Large intestine (tissue), 3 donors: ENCODE measurements at regions not wholly inside any gene's neighbourhood (a gene's known extent, or its start where the extent isn't known, plus 50 kb on each side); places are given as distances from the start of the nearest gene placed in this dataset.

ENCODE experiments used
- DNase-seq, 2 donors: peaks; one replicate each; pipeline versions ENCODE4 v3.0.0 to v3.0.0-alpha.2; 2013
- H3K27ac ChIP-seq: one replicate; pipeline ENCODE4 v1.5.1; 2013; ENCODE audit warnings: low read length
- H3K27me3 ChIP-seq: 2 replicates; pipeline ENCODE4 v1.6.1; 2013; ENCODE audit warnings: low read length; ENCODE audit not compliant: control insufficient read depth, insufficient read depth
- H3K36me3 ChIP-seq: 2 replicates; pipeline ENCODE4 v1.6.1; 2013; ENCODE audit warnings: low read length; ENCODE audit not compliant: control insufficient read depth, insufficient read depth
- H3K4me1 ChIP-seq: one replicate; pipeline ENCODE4 v1.6.1; 2013; ENCODE audit warnings: low read length; ENCODE audit not compliant: control insufficient read depth, insufficient read depth
- H3K4me3 ChIP-seq: one replicate; pipeline ENCODE4 v1.5.1; 2013; ENCODE audit warnings: low read length
- H3K9me3 ChIP-seq: one replicate; pipeline ENCODE4 v1.6.1; 2013; ENCODE audit warnings: mild to moderate bottlenecking, low read depth, low read length, moderate library complexity; ENCODE audit not compliant: control insufficient read depth
- WGBS: methylation state at CpG from one replicate; pipeline ENCODE4 v1.1.5; 2013; ENCODE audit warnings: low lambda C conversion rate; ENCODE audit not compliant: insufficient coverage; 5-methylcytosine and 5-hydroxymethylcytosine counted together

DNA sequence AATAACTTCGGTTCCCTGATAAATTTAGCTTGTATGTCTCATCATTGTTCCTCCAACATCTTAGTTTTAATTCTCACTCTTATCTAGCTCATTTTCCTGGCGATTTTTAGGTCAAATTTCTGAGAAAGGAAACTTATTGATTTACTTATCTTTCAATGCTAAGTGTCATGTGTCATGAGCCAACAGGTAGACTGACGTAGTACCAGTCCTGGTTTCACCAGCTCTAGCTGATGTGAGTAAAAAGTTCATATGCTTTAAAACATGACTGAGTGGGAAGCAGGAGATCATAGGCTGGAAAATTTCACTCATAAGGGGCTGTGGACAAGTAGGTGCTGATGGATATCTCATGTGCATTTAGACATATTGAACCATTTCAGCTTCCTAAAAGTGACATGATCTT lies 441.7 kb upstream of the NR3C2 start:
- H3K9me3 ChIP-seq = no peaks in the 10 kb centered on the region
- no peaks in the 10 kb centered on the region for H3K4me1 ChIP-seq
- no peak for DNase-seq
- H3K36me3 ChIP-seq = no peaks in the 10 kb centered on the region
- no peak overlapping the region for H3K4me3 ChIP-seq
- no peaks in the 10 kb centered on the region for H3K27me3 ChIP-seq
- 65% methylated on average over 2 of the region's 3 CpGs for WGBS
- H3K27ac ChIP-seq = no peak overlapping the region

DNA sequence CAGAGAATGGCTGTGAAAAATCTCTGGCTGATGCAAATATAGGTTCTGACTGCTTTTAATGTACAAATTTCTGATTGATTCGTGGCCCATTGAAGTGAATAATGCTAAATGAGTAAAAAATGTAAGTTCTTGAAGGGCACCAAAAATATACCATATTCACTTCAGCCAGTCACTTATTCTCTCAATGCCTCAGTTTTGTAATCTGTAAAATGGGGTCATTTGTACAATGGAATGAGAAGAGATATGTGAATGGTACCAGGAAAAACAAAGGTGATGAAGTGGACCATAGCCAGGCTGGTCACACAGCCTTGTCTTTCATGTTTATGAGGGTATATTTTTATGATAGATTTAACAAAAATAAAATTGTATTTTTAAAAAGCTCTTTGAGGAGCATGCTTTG lies 441.2 kb upstream of the NR3C2 start:
- Histone ChIP-seq H3K27me3 (no peaks in the 10 kb centered on the region), H3K36me3 (no peaks in the 10 kb centered on the region), H3K4me3 (no peak overlapping the region), H3K9me3 (no peaks in the 10 kb centered on the region), H3K4me1 (no peaks in the 10 kb centered on the region), H3K27ac (no peak overlapping the region)
- DNase-seq = no peak
- WGBS = no CpG with 5 or more reads among the region's 1 CpG

DNA sequence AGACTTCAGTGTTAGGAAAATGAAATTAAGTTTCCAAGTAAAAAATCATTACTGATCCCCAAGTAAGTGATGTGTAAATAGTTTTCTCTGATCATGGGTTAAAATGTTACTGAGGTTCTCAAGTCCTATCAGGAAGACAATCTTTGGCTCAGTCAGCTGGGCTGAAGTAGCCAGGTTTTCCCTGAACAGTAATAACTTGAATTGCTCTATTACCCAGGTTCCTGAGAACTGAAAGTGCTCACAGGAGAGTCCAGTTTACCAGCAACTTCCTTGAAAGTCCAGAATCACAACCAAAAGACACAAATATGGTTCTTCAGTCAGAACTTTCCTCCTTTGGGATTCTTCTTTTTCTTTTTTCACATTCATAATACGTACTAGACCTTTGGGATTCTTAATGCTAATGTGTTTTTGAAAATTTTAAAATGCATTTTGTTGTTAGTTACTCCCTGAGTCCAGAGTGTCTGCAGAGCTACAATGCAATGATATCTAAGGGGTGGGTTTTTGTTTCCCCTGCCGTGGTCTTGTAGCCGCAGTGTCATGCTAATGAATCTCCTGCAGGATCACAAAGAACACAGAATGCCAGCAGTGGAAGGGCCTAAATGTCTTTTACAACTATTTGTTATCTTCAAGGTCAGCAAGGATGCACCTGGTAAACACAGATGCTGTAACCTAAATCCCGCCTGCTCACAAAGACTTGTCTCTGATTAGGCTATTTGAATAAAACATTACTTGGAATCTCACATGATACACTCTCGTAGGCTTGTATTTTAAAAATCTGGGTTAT lies 439.8 kb upstream of the NR3C2 start:
- Histone ChIP-seq H3K27me3 (no peaks in the 10 kb centered on the region), H3K4me3 (no peak overlapping the region), H3K9me3 (no peaks in the 10 kb centered on the region), H3K4me1 (no peaks in the 10 kb centered on the region), H3K36me3 (no peaks in the 10 kb centered on the region), H3K27ac (no peak overlapping the region)
- no peak for DNase-seq
- 43% methylated on average over 1 of the region's 5 CpGs for WGBS

DNA sequence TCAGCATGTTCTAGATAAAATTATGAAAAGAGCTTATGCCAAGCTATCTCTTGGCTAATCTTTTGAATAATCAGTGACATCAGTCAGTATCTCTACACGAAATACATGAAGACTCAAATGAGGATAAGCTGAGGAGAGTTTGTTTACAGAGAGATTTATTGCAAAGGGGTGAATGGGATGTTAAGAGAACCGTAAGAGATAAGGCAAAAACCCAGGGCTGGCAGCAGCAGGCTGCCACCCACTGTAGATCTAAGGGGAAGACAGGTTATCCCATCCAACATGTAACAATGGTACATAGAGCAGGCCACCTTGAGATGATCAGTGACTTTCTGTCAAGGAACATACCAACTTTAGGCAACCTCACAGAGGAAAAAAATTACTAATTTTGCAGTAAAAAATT lies 432.1 kb upstream of the NR3C2 start:
- Histone ChIP-seq H3K27me3 (no peaks in the 10 kb centered on the region), H3K9me3 (no peaks in the 10 kb centered on the region), H3K4me3 (no peak overlapping the region), H3K4me1 (no peaks in the 10 kb centered on the region), H3K27ac (no peak overlapping the region), H3K36me3 (no peaks in the 10 kb centered on the region)
- no CpG with 5 or more reads among the region's 2 CpGs for WGBS
- no peak for DNase-seq

DNA sequence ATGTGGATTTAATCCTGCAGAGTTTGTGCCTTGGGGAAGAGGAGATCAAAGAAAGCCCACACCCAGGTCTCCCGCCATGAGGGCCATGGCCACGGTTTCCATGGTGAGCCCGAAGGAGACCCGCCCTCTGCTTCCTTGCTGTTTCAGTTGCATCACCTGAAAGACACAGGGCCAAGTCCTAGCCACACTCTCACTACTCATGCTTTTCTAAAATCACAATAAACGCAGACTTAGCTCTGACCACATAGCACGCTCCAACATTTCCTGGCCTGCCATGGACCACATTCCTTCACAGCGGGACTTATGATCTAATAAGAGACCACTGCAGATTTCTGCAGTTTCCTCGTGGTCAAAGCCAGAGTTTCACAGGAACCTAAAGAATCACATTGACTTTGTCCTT lies 426.0 kb upstream of the NR3C2 start:
- Histone ChIP-seq H3K27ac (no peak overlapping the region), H3K4me1 (no peaks in the 10 kb centered on the region), H3K9me3 (no peaks in the 10 kb centered on the region), H3K36me3 (no peaks in the 10 kb centered on the region), H3K27me3 (no peaks in the 10 kb centered on the region), H3K4me3 (no peak overlapping the region)
- WGBS = no CpG with 5 or more reads among the region's 8 CpGs
- DNase-seq = no peak

GRCh38 chr4:148866666-148867065 lies 424.5 kb upstream of the NR3C2 start:
- Histone ChIP-seq H3K27me3 (no peaks in the 10 kb centered on the region), H3K36me3 (no peaks in the 10 kb centered on the region), H3K9me3 (no peaks in the 10 kb centered on the region), H3K4me3 (no peak overlapping the region), H3K4me1 (no peaks in the 10 kb centered on the region), H3K27ac (no peak overlapping the region)
- 50% methylated on average over 2 of the region's 3 CpGs for WGBS
- no peak for DNase-seq

GRCh38 chr4:148857973-148858534 lies 415.8 kb upstream of the NR3C2 start:
- Histone ChIP-seq H3K4me3 (no peak overlapping the region), H3K27ac (no peak overlapping the region), H3K4me1 (no peaks in the 10 kb centered on the region), H3K27me3 (no peaks in the 10 kb centered on the region), H3K9me3 (no peaks in the 10 kb centered on the region), H3K36me3 (no peaks in the 10 kb centered on the region)
- 90% methylated on average over 2 of the region's 4 CpGs for WGBS
- no peak for DNase-seq

DNA sequence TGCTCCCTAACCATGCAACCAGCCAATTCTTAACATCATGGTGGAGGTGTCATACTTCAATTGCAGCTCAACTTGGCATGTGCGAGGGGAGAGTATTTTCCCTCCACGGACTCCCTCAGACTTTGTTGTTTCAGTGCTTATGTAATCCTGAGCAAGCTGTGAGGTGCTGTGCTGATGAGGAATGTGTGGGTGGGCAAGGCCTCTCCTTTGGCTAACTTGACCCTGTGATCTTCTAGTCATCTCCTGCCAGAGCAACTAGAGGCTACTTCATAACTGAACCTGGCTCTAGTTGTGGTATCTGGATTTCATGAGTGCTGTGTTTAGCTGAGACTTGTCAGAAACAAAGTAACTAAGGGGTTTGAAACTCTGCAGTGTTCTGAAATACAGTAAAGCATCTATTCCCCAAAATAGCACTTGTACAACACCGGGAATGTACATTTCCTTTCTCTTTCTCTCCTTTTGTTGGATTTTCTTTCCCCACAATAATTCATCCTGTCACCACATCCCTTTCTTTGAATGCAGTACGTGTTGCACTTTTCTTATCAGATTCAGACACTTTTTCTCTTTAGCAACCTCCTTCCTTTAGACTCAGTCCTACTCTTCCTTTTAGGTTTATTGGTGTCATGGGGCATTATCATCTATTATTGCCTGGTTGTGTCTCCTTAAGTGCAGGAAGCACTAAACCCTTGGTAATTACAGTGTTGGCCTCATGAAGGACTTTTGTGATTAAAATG lies 415.2 kb upstream of the NR3C2 start:
- Histone ChIP-seq H3K9me3 (no peaks in the 10 kb centered on the region), H3K4me1 (no peaks in the 10 kb centered on the region), H3K36me3 (no peaks in the 10 kb centered on the region), H3K27ac (no peak overlapping the region), H3K27me3 (no peaks in the 10 kb centered on the region), H3K4me3 (no peak overlapping the region)
- no peak for DNase-seq
- 58% methylated on average over 2 of the region's 4 CpGs for WGBS

DNA sequence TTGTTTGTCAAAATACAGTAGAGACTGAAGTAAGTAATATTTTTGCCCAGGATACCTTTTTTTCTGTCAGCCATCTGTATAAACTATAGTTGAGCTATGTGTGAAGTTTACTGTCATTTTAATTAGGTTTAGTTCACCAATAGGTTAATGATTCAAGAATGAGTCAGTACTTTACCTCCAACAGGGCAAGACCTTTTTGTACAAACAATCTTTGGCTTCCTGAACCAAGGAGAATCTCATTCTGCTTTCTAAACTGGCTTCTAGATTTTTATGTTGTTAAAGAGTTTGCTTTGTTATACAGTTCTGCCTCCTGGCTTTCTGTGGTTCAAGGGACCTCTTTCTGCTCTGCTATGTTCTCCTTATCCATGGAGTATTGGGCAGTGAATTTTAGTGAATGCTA lies 412.0 kb upstream of the NR3C2 start:
- H3K27ac ChIP-seq = no peak overlapping the region

GRCh38 chr4:148852092-148852699 lies 410.0 kb upstream of the NR3C2 start:
- 17% methylated on average over 1 of the region's 3 CpGs for WGBS
- peaks cover 3% of the 10 kb centered on the region for H3K4me1 ChIP-seq
- H3K36me3 ChIP-seq = no peaks in the 10 kb centered on the region
- H3K27ac ChIP-seq = no peak overlapping the region
- DNase-seq = no peak
- H3K27me3 ChIP-seq = no peaks in the 10 kb centered on the region
- no peaks in the 10 kb centered on the region for H3K9me3 ChIP-seq
- no peak overlapping the region for H3K4me3 ChIP-seq

More for the DNA sequence above, 412.0 kb upstream of the NR3C2 start:
- Histone ChIP-seq H3K4me3 (no peak overlapping the region), H3K9me3 (no peaks in the 10 kb centered on the region), H3K36me3 (no peaks in the 10 kb centered on the region), H3K4me1 (peaks cover 3% of the 10 kb centered on the region), H3K27me3 (no peaks in the 10 kb centered on the region)
- DNase-seq = no peak
